ENCODE measurements at regions not wholly inside any gene's neighbourhood (a gene's known extent, or its start where the extent isn't known, plus 50 kb on each side); places are given as distances from the start of the nearest gene placed in this dataset.

DNA sequence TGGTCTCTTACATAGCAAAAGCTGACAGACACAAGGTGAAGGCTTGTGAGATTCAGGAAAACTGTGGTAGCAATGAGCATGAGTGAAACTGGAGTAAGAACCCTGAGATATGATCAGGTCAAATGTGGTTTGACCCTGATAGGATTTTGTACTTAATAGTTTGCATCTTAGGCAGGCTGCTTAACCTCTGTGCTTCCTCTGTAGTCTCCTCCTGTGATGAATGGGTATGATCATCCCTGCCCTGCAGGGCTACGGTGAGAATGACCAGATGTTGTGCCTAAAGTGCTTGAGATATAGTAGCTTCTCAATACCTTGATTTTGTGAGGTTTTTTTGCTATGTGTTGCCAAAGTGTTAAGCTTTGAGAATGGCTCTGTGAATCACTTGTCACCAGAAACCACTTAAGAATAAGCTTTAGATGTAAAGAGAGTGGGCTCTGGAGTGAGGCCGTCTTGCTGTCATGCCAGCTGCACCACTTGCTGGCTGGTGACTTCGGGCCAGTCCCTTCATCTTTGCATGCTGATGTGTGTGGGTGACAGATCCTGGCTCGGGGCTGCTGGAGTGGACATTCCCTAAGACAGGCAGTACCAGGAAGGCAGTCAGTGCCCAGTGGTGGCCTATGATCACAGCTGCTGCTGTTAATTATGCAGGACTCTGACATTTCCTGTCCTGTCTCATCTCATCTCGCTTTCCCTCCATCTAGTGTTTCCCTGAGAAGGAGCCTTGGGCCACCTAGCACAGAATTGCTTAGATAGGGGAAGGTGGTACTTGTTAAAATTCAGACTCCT, 254.7 kb downstream of the NFATC2 start:
- no peak for ATAC-seq (ENCODE audit: low read depth)
- in situ Hi-C loops (cut with MboI; ENCODE audit: low sequenced_read_pairs): no loop called here
- H3K27me3 ChIP-seq (ENCODE audit: control insufficient read depth, insufficient read depth, low read length): peaks cover 17% of the 10 kb centered on the region
- no peak overlapping the region for H2BK5ac ChIP-seq (ENCODE audit: low read depth, low read length, poor library complexity, severe bottlenecking)
- H2AK9ac ChIP-seq (replicated peaks; ENCODE audit: low read depth, low read length, poor library complexity): no peak overlapping the region
- WGBS, 2 experiments (ENCODE audit: extremely low coverage in 2 of 2, insufficient read length in 1 of 2): 56% methylated on average over 4 of the region's 5 CpGs; no CpG with 5 or more reads in 1 of the 2 experiments
- H4K91ac ChIP-seq (ENCODE audit: insufficient read depth, low read depth, low read length): no peak overlapping the region
- H3K56ac ChIP-seq (ENCODE audit: extremely low read depth, insufficient read depth, low read length): no peak overlapping the region
- no peak overlapping the region for H3K27ac ChIP-seq (ENCODE audit: insufficient read depth, low read length)
- no peak overlapping the region for H4K5ac ChIP-seq (ENCODE audit: low read depth, low read length)
- H3K4me1 ChIP-seq (ENCODE audit: control insufficient read depth, insufficient read depth, low read length): no peaks in the 10 kb centered on the region
- no peaks in the 10 kb centered on the region for H3K9me1 ChIP-seq (ENCODE audit: insufficient read depth, low read length)
- no peak overlapping the region for H2BK20ac ChIP-seq (ENCODE audit: low read depth, low read length)
- no peak overlapping the region for H2AFZ ChIP-seq (replicated peaks; ENCODE audit: low read length, poor library complexity)
- H3K9ac ChIP-seq (ENCODE audit: low read depth, low read length): no peak overlapping the region
- ChIA-PET POLR2A (ENCODE audit: unreplicated experiment) (interaction anchor here (0.5 kb wide), 1 partner anchor 12 kb away, joined by 4 read pairs; no protein-coding TSS in a partner anchor), CTCF (no interaction called here)
- BruUV-seq (replicated peaks): no TSS peak
- H3K4me3 ChIP-seq (ENCODE audit: insufficient read depth, low read depth, low read length): no peak overlapping the region
- H3K4ac ChIP-seq (ENCODE audit: low read depth, low read length): no peak overlapping the region
- H2BK15ac ChIP-seq (ENCODE audit: low read depth, low read length): no peak overlapping the region
- H3K79me1 ChIP-seq (ENCODE audit: low read depth in 1 of 2, low read length in 2 of 2): no peaks in the 10 kb centered on the region
- dilution Hi-C loops (cut with HindIII; ENCODE audit: low sequenced_read_pairs, unreplicated experiment): no loop called here
- no peak overlapping the region for H3K23ac ChIP-seq (ENCODE audit: low read depth, low read length)
- no peak overlapping the region for H3K18ac ChIP-seq (ENCODE audit: low read depth, low read length)
- no peak for TF ChIP-seq SMC3 (IDR thresholded peaks at IDR 0.05; ENCODE audit: low read depth, low read length)
- no peak for TF ChIP-seq NFE2L2 (IDR thresholded peaks at IDR 0.05; ENCODE audit: low read depth, low read length)
- TF ChIP-seq, protein P1, sequence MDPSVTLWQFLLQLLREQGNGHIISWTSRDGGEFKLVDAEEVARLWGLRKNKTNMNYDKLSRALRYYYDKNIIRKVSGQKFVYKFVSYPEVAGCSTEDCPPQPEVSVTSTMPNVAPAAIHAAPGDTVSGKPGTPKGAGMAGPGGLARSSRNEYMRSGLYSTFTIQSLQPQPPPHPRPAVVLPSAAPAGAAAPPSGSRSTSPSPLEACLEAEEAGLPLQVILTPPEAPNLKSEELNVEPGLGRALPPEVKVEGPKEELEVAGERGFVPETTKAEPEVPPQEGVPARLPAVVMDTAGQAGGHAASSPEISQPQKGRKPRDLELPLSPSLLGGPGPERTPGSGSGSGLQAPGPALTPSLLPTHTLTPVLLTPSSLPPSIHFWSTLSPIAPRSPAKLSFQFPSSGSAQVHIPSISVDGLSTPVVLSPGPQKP (IDR thresholded peaks at IDR 0.05; ENCODE audit: borderline replicate concordance, low read depth, low read length): no peak
- no peak for TF ChIP-seq RCOR1 (IDR thresholded peaks at IDR 0.05; ENCODE audit: insufficient replicate concordance, low read length)
- TF ChIP-seq CEBPB (IDR thresholded peaks at IDR 0.05; ENCODE audit: low read depth, low read length): no peak
- TF ChIP-seq MAZ (IDR thresholded peaks at IDR 0.05; ENCODE audit: borderline replicate concordance, low read depth, low read length): no peak
- no peak for TF ChIP-seq USF2 (IDR thresholded peaks at IDR 0.05; ENCODE audit: low read depth, low read length)
- no peak for TF ChIP-seq BHLHE40 (IDR thresholded peaks at IDR 0.05; ENCODE audit: low read depth, low read length)
- no peak for TF ChIP-seq RFX5 (IDR thresholded peaks at IDR 0.05; ENCODE audit: low read depth, low read length)
- TF ChIP-seq MAFK (IDR thresholded peaks at IDR 0.05; ENCODE audit: low read depth, low read length): no peak
- TF ChIP-seq FOS (IDR thresholded peaks at IDR 0.05; ENCODE audit: low read depth, low read length): no peak
- TF ChIP-seq RAD21 (IDR thresholded peaks at IDR 0.05; ENCODE audit: low read length): no peak
- H3K36me3 ChIP-seq (ENCODE audit: control insufficient read depth, insufficient read depth, low read length): no peaks in the 10 kb centered on the region
- peaks cover 6% of the 10 kb centered on the region for H3K9me3 ChIP-seq (ENCODE audit: control insufficient read depth, insufficient read depth, low read length)
- DNase-seq: no peak
- intact Hi-C loops (cut with micrococcal nuclease): loop anchor here (5.0 kb wide), 1 partner anchor 51 kb away; no protein-coding TSS in a partner anchor
- H3K4me2 ChIP-seq (ENCODE audit: low read depth, low read length): no peak overlapping the region
- H3K14ac ChIP-seq (replicated peaks; ENCODE audit: low read depth, low read length): no peak overlapping the region
- H2AK5ac ChIP-seq (ENCODE audit: low read depth, low read length): no peak overlapping the region
- no peak overlapping the region for H4K8ac ChIP-seq (ENCODE audit: low read depth in 2 of 2, low read length in 2 of 2)
- no peaks in the 10 kb centered on the region for H4K20me1 ChIP-seq (ENCODE audit: insufficient read depth, low read length)
- H2BK120ac ChIP-seq (ENCODE audit: low read depth, low read length): no peak overlapping the region

Data from IMR-90 (cell line).